ENCODE measurements at regions not wholly inside any gene's neighbourhood (a gene's known extent, or its start where the extent isn't known, plus 50 kb on each side); places are given as distances from the start of the nearest gene placed in this dataset.

GRCh38 chr6:80698459-80698858 lies 592.0 kb downstream of the BCKDHB start (continued):
- no peak for TF ChIP-seq RAD21 (IDR thresholded peaks at IDR 0.05 in 1 of 2, conservative IDR thresholded peaks at IDR 0.05 in 1 of 2; ENCODE audit: low read depth in 2 of 2, low read length in 2 of 2)
- TF ChIP-seq KDM5A (IDR thresholded peaks at IDR 0.05; ENCODE audit: low read length): no peak
- TF ChIP-seq, protein P1, sequence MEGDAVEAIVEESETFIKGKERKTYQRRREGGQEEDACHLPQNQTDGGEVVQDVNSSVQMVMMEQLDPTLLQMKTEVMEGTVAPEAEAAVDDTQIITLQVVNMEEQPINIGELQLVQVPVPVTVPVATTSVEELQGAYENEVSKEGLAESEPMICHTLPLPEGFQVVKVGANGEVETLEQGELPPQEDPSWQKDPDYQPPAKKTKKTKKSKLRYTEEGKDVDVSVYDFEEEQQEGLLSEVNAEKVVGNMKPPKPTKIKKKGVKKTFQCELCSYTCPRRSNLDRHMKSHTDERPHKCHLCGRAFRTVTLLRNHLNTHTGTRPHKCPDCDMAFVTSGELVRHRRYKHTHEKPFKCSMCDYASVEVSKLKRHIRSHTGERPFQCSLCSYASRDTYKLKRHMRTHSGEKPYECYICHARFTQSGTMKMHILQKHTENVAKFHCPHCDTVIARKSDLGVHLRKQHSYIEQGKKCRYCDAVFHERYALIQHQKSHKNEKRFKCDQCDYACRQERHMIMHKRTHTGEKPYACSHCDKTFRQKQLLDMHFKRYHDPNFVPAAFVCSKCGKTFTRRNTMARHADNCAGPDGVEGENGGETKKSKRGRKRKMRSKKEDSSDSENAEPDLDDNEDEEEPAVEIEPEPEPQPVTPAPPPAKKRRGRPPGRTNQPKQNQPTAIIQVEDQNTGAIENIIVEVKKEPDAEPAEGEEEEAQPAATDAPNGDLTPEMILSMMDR (IDR thresholded peaks at IDR 0.05; ENCODE audit: control extremely low read depth in 1 of 3, insufficient read depth in 1 of 3, low read depth in 1 of 3, low read length in 3 of 3): no peak
- TF ChIP-seq MAFK (IDR thresholded peaks at IDR 0.05; ENCODE audit: low read depth, low read length): no peak
- no peak for TF ChIP-seq POLR2A (IDR thresholded peaks at IDR 0.05; ENCODE audit: control extremely low read depth in 1 of 2, low read depth in 2 of 2, low read length in 2 of 2)

Measured in H1 (cell line).